HepG2 (cell line): ENCODE measurements at regions not wholly inside any gene's neighbourhood (a gene's known extent, or its start where the extent isn't known, plus 50 kb on each side); places are given as distances from the start of the nearest gene placed in this dataset.

ENCODE experiments used
- NFE2L1 ChIP-seq: sonication (generic); formaldehyde crosslinking; IDR thresholded peaks from 2 replicates; pipeline ENCODE4 v1.4.0; 2020; ENCODE audit warnings: missing genetic modification reagents, mild to moderate bottlenecking, borderline replicate concordance
- REPIN1 ChIP-seq: sonication (generic); formaldehyde crosslinking; IDR thresholded peaks from 2 replicates; pipeline ENCODE4 v1.8.0; 2022; ENCODE audit warnings: missing genetic modification reagents, low read depth, mild to moderate bottlenecking, borderline replicate concordance
- SALL1 ChIP-seq: sonication (generic); formaldehyde crosslinking; IDR thresholded peaks from 2 replicates; pipeline ENCODE4 v1.8.0; 2022; ENCODE audit warnings: mild to moderate bottlenecking, missing genetic modification reagents
- small RNA-seq, 3 experiments: library from RNA; depleted of rRNA; stranded (forward); fragments of <200 nt; gene quantifications; one replicate each; pipeline ENCODE3, GENCODE V24; 2012; ENCODE audit warnings: low read depth in 2 of 3, low replicate concordance in 1 of 3; ENCODE audit not compliant: insufficient read length in 3 of 3, insufficient read depth in 2 of 3
- TF ChIP-seq, protein P1 (sequence below): sonication (generic); formaldehyde crosslinking; IDR thresholded peaks from one replicate; pipeline ENCODE4 v1.5.1; 2020; ENCODE audit warnings: mild to moderate bottlenecking, missing genetic modification reagents; ENCODE audit errors: not compliant biosample characterization

DNA sequence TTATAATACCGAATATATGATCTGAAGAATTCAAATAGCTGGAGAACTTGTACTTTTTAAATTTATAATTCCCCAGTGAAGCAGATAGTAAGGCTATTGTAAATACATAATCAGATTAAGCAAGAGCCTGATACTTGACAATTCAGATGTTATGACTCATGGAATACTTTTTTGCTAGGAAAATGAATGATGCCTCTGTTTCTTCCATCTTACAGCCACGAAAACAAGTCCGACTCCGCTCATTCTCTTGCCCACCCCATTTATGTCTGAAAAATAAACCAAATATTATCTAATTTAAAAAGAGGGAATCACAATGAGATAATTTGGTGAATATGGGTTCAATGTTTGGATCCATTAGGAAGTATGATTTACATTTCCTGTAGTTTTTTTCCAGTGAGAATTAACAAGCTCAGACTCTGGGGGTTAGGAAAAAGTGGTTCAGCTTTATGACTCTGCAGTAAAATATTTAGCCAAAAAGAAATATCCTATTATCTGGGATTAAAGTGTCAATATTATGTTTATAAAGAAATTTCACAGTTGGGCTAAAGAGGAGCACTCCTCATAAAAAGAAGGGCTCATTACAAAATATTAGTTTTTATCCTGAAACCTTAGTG is 50.4 kb upstream of the DAB1 start (continued):
- TF ChIP-seq, protein P1, sequence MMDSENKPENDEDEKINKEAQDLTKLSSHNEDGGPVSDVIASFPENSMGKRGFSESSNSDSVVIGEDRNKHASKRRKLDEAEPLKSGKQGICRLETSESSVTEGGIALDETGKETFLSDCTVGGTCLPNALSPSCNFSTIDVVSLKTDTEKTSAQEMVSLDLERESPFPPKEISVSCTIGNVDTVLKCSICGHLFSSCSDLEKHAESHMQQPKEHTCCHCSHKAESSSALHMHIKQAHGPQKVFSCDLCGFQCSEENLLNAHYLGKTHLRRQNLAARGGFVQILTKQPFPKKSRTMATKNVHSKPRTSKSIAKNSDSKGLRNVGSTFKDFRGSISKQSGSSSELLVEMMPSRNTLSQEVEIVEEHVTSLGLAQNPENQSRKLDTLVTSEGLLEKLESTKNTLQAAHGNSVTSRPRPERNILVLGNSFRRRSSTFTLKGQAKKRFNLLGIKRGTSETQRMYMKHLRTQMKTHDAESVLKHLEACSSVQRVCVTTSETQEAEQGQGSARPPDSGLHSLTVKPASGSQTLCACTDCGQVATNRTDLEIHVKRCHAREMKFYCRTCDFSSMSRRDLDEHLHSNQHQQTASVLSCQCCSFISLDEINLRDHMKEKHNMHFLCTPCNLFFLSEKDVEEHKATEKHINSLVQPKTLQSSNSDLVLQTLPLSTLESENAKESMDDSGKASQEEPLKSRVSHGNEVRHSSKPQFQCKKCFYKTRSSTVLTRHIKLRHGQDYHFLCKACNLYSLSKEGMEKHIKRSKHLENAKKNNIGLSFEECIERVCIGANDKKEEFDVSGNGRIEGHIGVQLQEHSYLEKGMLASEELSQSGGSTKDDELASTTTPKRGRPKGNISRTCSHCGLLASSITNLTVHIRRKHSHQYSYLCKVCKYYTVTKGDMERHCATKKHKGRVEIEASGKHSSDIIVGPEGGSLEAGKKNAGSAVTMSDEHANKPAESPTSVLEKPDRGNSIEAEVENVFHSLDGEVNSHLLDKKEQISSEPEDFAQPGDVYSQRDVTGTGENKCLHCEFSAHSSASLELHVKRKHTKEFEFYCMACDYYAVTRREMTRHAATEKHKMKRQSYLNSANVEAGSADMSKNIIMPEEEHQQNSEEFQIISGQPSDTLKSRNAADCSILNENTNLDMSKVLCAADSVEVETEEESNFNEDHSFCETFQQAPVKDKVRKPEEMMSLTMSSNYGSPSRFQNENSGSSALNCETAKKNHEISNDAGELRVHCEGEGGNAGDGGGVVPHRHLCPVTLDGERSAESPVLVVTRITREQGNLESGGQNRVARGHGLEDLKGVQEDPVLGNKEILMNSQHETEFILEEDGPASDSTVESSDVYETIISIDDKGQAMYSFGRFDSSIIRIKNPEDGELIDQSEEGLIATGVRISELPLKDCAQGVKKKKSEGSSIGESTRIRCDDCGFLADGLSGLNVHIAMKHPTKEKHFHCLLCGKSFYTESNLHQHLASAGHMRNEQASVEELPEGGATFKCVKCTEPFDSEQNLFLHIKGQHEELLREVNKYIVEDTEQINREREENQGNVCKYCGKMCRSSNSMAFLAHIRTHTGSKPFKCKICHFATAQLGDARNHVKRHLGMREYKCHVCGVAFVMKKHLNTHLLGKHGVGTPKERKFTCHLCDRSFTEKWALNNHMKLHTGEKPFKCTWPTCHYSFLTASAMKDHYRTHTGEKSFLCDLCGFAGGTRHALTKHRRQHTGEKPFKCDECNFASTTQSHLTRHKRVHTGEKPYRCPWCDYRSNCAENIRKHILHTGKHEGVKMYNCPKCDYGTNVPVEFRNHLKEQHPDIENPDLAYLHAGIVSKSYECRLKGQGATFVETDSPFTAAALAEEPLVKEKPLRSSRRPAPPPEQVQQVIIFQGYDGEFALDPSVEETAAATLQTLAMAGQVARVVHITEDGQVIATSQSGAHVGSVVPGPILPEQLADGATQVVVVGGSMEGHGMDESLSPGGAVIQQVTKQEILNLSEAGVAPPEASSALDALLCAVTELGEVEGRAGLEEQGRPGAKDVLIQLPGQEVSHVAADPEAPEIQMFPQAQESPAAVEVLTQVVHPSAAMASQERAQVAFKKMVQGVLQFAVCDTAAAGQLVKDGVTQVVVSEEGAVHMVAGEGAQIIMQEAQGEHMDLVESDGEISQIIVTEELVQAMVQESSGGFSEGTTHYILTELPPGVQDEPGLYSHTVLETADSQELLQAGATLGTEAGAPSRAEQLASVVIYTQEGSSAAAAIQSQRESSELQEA (CRISPR knock-in tag): no peak
- no peak for TF ChIP-seq SALL1 (CRISPR knock-in tag)
- no peak for TF ChIP-seq REPIN1 (CRISPR knock-in tag)
- no peak for TF ChIP-seq NFE2L1 (CRISPR knock-in tag)

Small RNA genes lying in the stretch of these regions (small RNA-seq; reads per million reads assigned to genes)
- gene AL445193.1: 0 reads per million in 3 experiments
